PC-3 (cell line): ENCODE measurements at regions not wholly inside any gene's neighbourhood (a gene's known extent, or its start where the extent isn't known, plus 50 kb on each side); places are given as distances from the start of the nearest gene placed in this dataset.

Experiments
- ATAC-seq: fragments of 200-7000 bp; cut with Tn5 transposase; 2 replicates; pipeline ENCODE4 v1.9.1; 2020; ENCODE audit warnings: mild to moderate bottlenecking, moderate library complexity
- BruUV-seq: library from RNA; stranded (reverse); fragments of 400-500 nt; replicated peaks from 2 replicates; lab custom pipeline; 2021; lab: Mats Ljungman, UMichigan
- CTCF ChIA-PET: fragments of 300-600 bp; sonication (Branson Sonifier 250); formaldehyde crosslinking; loops from one replicate; lab custom pipeline; 2022; ENCODE audit warnings: antibody characterized with exemption; lab: Charles Lee
- POLR2A ChIA-PET: fragments of 300-600 bp; sonication (Branson Sonifier 250); formaldehyde crosslinking; loops from one replicate; lab custom pipeline; 2022; ENCODE audit warnings: antibody characterized with exemption; ENCODE audit not compliant: unreplicated experiment; lab: Charles Lee
- DNase-seq: peaks from one replicate; pipeline ENCODE4 v3.0.0-alpha.2; 2015
- H2AFZ ChIP-seq: fragments of 300-600 bp; sonication (generic); 2 replicates; pipeline ENCODE4 v1.6.0; 2016; ENCODE audit warnings: antibody characterized with exemption, low read length
- H3F3A ChIP-seq: fragments of 300-600 bp; sonication (generic); one replicate; pipeline ENCODE4 v1.6.0; 2017; ENCODE audit warnings: antibody characterized with exemption, low read length, control low read depth, mild to moderate bottlenecking; ENCODE audit not compliant: unreplicated experiment
- H3K27ac ChIP-seq: fragments of 300-600 bp; sonication (generic); 2 replicates; pipeline ENCODE4 v1.5.1; 2016; ENCODE audit warnings: mild to moderate bottlenecking, low read length
- H3K27me3 ChIP-seq: fragments of 300-600 bp; sonication (generic); 2 replicates; pipeline ENCODE4 v1.6.1; 2016; ENCODE audit warnings: low read length, mixed read lengths
- H3K36me3 ChIP-seq: fragments of 300-600 bp; sonication (generic); 2 replicates; pipeline ENCODE4 v1.6.1; 2016; ENCODE audit warnings: low read depth, mixed run types, low read length, mixed read lengths
- H3K4me1 ChIP-seq: fragments of 300-600 bp; sonication (generic); 2 replicates; pipeline ENCODE4 v1.5.1; 2016; ENCODE audit warnings: low read length; ENCODE audit not compliant: insufficient read depth
- H3K4me2 ChIP-seq: fragments of 300-600 bp; sonication (generic); 2 replicates; pipeline ENCODE4 v1.6.0; 2016; ENCODE audit warnings: low read length
- H3K4me3 ChIP-seq: fragments of 300-600 bp; sonication (generic); 2 replicates; pipeline ENCODE4 v1.5.1; 2016; ENCODE audit warnings: mild to moderate bottlenecking, low read length, mixed read lengths
- H3K79me2 ChIP-seq: fragments of 300-600 bp; sonication (generic); 2 replicates; pipeline ENCODE4 v1.6.1; 2017; ENCODE audit warnings: low read length, mixed read lengths
- H3K9ac ChIP-seq: fragments of 300-600 bp; sonication (generic); 2 replicates; pipeline ENCODE4 v1.6.0; 2016; ENCODE audit warnings: mild to moderate bottlenecking, low read length
- H3K9me2 ChIP-seq: fragments of 300-600 bp; sonication (generic); replicated peaks from 2 replicates; pipeline ENCODE4 v1.6.1; 2016; ENCODE audit warnings: mixed run types, low read length, mixed read lengths
- H3K9me3 ChIP-seq: fragments of 300-600 bp; sonication (generic); 2 replicates; pipeline ENCODE4 v1.6.1; 2016; ENCODE audit warnings: low read length, mixed read lengths
- H4K20me1 ChIP-seq: fragments of 300-600 bp; sonication (generic); 2 replicates; pipeline ENCODE4 v1.6.1; 2016; ENCODE audit warnings: low read length, mixed read lengths
- CTCF ChIP-seq: fragments of 300-600 bp; sonication (generic); conservative IDR thresholded peaks from 2 replicates; pipeline ENCODE4 v1.5.1; 2017; ENCODE audit warnings: antibody characterized with exemption, low read depth, mild to moderate bottlenecking, low read length
- EZH2 ChIP-seq: fragments of 300-600 bp; sonication (generic); IDR thresholded peaks from one replicate; pipeline ENCODE4 v1.6.1; 2017; ENCODE audit warnings: antibody characterized with exemption, mild to moderate bottlenecking, low read length; ENCODE audit not compliant: unreplicated experiment
- EZH2phosphoT487 ChIP-seq: fragments of 300-600 bp; sonication (generic); IDR thresholded peaks from 2 replicates; pipeline ENCODE4 v1.6.1; 2018; ENCODE audit warnings: mild to moderate bottlenecking, antibody characterized with exemption, low read length, borderline replicate concordance
- intact Hi-C: fragments of 100-400 bp; cut with micrococcal nuclease; formaldehyde crosslinking; loops from 2 replicates; pipeline ENCODE4 v1.9.0; 2023

- no TSS peak for BruUV-seq
- no peak for TF ChIP-seq EZH2
- TF ChIP-seq CTCF: peak; percentile 69
- TF ChIP-seq EZH2phosphoT487: no peak
- Histone ChIP-seq H4K20me1 (no peaks in the 10 kb centered on the region), H3K36me3 (no peaks in the 10 kb centered on the region), H3K4me3 (no peak overlapping the region), H3K9me2 (no peaks in the 10 kb centered on the region), H3K4me1 (no peaks in the 10 kb centered on the region), H3K79me2 (no peaks in the 10 kb centered on the region), H2AFZ (no peak overlapping the region), H3K9ac (no peak overlapping the region), H3K9me3 (no peaks in the 10 kb centered on the region), H3K4me2 (no peak overlapping the region), H3K27ac (no peak overlapping the region), H3F3A (no peaks in the 10 kb centered on the region), H3K27me3 (peaks cover 13% of the 10 kb centered on the region; the same call in 1 of the 2 replicates)
- intact Hi-C loops: loop anchor here (2.0 to 10.0 kb wide), 4 partner anchors 145 to 608 kb away; no protein-coding TSS in a partner anchor
- CTCF ChIA-PET: no interaction called here
- POLR2A ChIA-PET: no interaction called here
- ATAC-seq (peak; percentile 67), DNase-seq (peak; percentile 68)
Measured at GRCh38 chr2:108182489-108182888, 57.3 kb upstream of the SULT1C3 start.

DNA sequence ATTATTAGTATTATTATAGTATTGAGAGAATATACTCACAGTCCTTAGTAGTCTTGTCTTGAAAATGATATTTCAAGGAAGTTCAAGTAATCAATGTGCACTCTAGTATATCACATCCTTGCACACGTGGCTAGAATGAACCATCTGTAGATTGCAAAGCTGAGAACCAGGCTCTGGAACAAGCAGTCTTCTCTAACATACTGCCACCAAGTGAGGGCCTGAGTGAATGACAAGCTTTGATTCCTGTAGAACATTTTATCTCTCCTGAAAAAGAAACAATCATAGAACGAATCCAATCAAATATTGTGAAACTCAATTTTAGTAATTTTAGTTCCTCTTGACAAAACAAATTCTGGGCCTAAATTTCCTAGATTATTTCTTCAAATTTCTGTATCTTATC is 55.3 kb upstream of the SULT1C3 start:
- ATAC-seq: peak; percentile 64
- DNase-seq: peak; percentile 53
- H3K9me3 ChIP-seq: no peaks in the 10 kb centered on the region
- no peaks in the 10 kb centered on the region for H4K20me1 ChIP-seq
- H3K27me3 ChIP-seq: 0 out of 2 replicates have a peak, but pooled peaks cover 2% of the 10 kb centered on the region
- POLR2A ChIA-PET: no interaction called here
- H2AFZ ChIP-seq: no peak overlapping the region
- no peaks in the 10 kb centered on the region for H3K9me2 ChIP-seq
- no peak overlapping the region for H3K27ac ChIP-seq
- no peak overlapping the region for H3K4me3 ChIP-seq
- TF ChIP-seq EZH2phosphoT487 (no peak), CTCF (peak; percentile 64)
- intact Hi-C loops: loop anchor here (5.0 to 10.0 kb wide), 3 partner anchors 147 to 610 kb away; no protein-coding TSS in a partner anchor
- no TSS peak for BruUV-seq
- H3K4me1 ChIP-seq: peaks cover 7% of the 10 kb centered on the region
- H3K9ac ChIP-seq: no peak overlapping the region
- no peaks in the 10 kb centered on the region for H3K79me2 ChIP-seq
- CTCF ChIA-PET: interaction anchor here (0.6 to 1.0 kb wide), 3 partner anchors 9 to 250 kb away, joined by 4 read pairs; no protein-coding TSS in a partner anchor
- H3F3A ChIP-seq: no peaks in the 10 kb centered on the region
- H3K36me3 ChIP-seq: no peaks in the 10 kb centered on the region
- no peak overlapping the region for H3K4me2 ChIP-seq

- peak overlapping the region; percentile 49; the same call in 1 of the 2 replicates for H2AFZ ChIP-seq
- no peaks in the 10 kb centered on the region for H3K27me3 ChIP-seq
- POLR2A ChIA-PET: no interaction called here
- intact Hi-C loops: loop anchor here (10.0 kb wide), 1 partner anchor 615 kb away; no protein-coding TSS in a partner anchor
- no TSS peak for BruUV-seq
- H4K20me1 ChIP-seq: no peaks in the 10 kb centered on the region
- no peaks in the 10 kb centered on the region for H3K9me3 ChIP-seq
- no peak overlapping the region for H3K9ac ChIP-seq
- H3K27ac ChIP-seq: 0 out of 2 replicates have a peak overlapping the region, but pooled peaks have one; percentile 5
- H3K4me3 ChIP-seq: no peak overlapping the region
- H3K79me2 ChIP-seq: no peaks in the 10 kb centered on the region
- DNase-seq (peak; percentile 74), ATAC-seq (peak; percentile 53)
- no peak for TF ChIP-seq EZH2
- no peaks in the 10 kb centered on the region for H3K36me3 ChIP-seq
- peak overlapping the region; percentile 2; the same call in 1 of the 2 replicates for H3K4me2 ChIP-seq
- H3F3A ChIP-seq: no peaks in the 10 kb centered on the region
- H3K4me1 ChIP-seq: peaks cover 28% of the 10 kb centered on the region
- no peaks in the 10 kb centered on the region for H3K9me2 ChIP-seq
- CTCF ChIA-PET: interaction anchor here (0.6 kb wide), 1 partner anchor 19 kb away, joined by 3 read pairs; no protein-coding TSS in a partner anchor
Measured at GRCh38 chr2:108189316-108189715, 50.5 kb upstream of the SULT1C3 start.
